GM19468 (cell line): ENCODE measurements at regions not wholly inside any gene's neighbourhood (a gene's known extent, or its start where the extent isn't known, plus 50 kb on each side); places are given as distances from the start of the nearest gene placed in this dataset.
"Not testable (repeated sequence)": the region's sequence is repeated elsewhere in the genome, so short reads cannot be mapped to it uniquely, and the experiment has no call there.

Experiments
- ATAC-seq: cut with Tn5 transposase; IDR thresholded peaks from one replicate; pipeline ENCODE4 v1.9.1; 2021; ENCODE audit warnings: mild to moderate bottlenecking, moderate library complexity, moderate number of reproducible peaks; ENCODE audit not compliant: unreplicated experiment; ENCODE audit errors: extremely low read depth

GRCh38 chr4:13761581-13761980 lies 134.1 kb upstream of the BOD1L1 start:
- not testable (repeated sequence) for ATAC-seq

DNA sequence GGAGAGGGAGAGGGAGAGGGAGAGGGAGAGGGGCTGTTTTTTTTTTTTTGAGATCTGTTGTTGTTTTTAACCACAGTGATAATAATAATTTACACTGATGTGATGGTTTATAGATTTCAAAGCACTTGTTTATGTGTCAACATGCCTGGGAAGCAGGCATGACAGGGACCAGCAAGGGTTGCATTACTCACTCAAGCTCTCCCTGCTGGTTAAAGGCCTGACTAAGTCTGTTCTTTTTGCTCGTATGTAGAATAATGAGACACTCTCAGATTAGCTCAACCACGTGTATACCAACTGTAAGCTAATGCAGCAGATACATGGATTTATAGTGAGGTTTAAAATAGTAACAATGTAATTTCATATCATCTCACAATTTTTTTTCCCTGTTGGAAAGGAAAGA lies 134.6 kb upstream of the BOD1L1 start:
- no peak for ATAC-seq

GRCh38 chr4:13763707-13764106 lies 136.2 kb upstream of the BOD1L1 start:
- ATAC-seq, result no peak

GRCh38 chr4:13765539-13765938 lies 138.0 kb upstream of the BOD1L1 start:
- no peak for ATAC-seq

- ATAC-seq, result no peak
Measured at GRCh38 chr4:13766761-13767540, 139.4 kb upstream of the BOD1L1 start.

- ATAC-seq, result no peak
Measured at GRCh38 chr4:13777341-13777740, 149.8 kb upstream of the BOD1L1 start.

- ATAC-seq, result no peak
Measured at GRCh38 chr4:13778367-13778766, 150.8 kb upstream of the BOD1L1 start.

DNA sequence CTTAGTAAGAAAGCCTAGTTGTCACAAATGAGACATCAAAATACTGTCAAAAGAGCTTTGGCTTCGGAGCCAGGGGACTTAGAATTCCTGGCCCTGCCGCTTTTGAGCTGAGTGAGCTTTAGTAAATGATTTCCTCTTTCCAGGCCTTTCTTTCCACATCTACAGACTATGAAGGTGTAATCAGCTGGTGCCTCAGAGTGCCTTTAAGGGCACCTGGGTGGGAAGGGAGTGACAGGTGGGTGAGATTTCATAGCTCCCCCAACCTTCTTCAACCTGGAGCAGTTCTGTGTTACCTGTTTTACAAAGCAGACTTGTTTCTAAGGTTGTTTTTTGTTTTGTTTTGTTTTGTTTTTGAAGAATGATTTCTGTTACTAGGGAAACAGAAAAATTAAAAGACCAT lies 154.7 kb upstream of the BOD1L1 start:
- ATAC-seq, result no peak

DNA sequence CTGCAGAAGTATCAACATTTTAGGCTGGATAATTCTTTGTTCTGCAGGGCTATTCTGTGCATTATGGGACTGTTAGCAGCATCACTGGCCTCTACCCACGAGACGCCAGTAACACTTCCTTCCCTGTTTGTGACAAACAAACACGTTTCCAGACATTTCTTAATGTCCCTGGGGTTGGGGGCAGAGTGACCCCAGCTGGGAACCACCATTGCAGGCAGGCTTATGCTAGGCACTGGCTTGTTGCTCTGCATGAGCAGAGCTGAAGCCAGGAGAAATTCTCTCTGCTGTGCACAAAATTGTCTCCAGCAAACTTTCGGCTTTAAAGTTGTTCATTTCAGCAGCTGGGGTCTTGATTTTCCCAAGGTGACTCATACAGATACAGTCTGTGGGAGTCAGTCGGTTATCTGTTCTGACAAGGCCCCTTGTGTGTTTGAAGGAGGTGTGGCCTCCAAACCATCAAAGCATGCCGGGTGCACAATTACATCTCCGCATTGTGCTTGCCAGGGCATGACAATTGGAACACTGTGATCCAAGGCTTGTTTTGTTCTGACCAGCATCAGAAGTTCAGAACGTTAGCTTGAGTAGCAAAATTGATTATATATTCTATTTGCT lies 156.4 kb upstream of the BOD1L1 start:
- no peak for ATAC-seq

GRCh38 chr4:13793020-13793710 lies 165.6 kb upstream of the BOD1L1 start:
- no peak for ATAC-seq

DNA sequence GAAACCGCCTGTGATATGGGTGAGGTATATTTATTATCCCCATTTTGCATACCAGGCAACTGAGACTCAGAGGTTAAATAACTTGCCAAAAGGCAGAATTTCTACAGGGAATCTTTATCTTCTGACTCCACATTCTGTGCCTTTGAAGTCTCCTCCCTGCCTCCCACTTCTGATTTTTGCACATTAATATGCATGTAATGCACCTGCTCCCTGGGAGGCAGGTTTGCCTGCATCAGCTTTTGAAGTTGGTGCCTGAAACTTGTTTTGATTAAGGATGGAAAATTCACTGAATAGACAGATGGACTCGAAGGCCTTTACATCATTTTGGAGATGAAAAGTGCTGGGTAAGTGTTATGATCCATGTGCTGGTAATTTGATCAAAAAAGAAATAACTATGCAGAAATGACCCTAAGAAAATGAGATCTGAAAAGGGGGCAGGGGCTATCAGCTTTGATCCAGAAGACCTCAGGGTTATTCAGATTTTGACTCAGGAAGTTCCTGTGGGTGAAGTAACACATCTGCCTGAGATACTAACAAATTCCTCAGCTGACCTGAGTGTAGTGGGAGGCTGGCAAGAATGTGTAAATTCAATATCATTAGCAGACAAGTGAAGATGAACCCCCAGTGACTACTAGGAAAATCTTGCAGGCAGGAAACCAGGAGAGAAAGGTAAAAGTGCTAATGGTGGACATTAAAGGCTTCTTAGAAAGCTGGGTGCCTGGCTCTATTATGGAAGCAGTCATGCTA lies 167.5 kb upstream of the BOD1L1 start:
- ATAC-seq, result no peak

DNA sequence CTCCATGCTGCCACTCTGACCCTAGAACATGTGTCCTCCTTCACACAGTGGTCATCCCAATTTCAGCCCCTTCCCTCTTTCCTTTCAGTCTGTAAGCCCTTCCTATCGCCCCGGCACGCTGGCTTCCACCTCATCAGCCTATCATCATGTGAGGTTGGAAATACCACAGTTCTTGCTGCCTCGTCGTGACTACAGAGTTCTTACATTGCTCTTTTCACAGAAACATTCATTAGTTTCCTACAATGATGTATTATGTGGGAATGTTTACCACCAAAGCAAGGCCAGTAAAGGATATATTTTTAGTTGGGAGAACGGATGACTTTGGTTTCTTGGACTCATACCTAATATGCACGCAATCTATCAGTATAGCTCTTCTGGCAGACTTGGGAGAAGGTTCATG lies 169.5 kb upstream of the BOD1L1 start:
- ATAC-seq, result no peak

GRCh38 chr4:13815231-13815630 lies 187.7 kb upstream of the BOD1L1 start:
- ATAC-seq, result no peak

DNA sequence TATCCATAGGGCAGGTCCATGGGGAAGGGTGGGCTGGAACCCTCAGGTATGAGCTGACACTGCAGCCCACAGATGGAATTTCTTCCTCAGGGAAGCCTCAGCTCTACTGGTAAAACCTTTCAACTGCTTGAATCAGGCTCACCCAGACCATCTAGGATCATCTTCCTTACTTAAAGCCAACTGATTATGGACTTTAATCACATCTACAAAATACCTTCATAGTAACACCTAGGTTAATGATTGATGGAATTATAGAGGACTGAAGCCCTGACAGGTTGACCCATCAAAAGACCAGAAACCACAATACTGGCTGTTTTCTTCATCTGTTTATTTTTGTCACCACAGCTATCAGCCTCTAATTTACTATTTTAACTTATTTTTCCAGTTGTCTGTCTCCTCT lies 188.9 kb upstream of the BOD1L1 start:
- no peak for ATAC-seq

DNA sequence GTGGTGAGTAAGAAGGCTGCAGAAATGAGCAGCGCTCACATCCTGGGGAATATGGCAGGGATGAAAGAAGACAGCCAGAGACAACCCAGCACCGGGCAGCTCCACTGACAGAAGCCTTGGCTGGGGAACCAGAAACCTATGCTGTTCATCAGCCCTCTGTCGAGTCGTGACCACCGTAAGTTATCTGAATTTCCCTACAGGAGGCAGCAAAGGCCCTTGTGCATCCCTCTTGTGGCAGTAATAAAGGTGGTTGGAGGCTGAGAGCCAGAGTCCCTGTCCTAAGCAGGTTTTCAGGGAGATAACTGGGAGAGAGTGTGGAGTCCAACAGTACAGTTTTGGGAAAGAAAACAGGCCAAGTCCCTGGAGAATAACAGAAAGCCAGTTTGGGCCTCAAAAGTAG lies 194.0 kb upstream of the BOD1L1 start:
- ATAC-seq, result no peak

DNA sequence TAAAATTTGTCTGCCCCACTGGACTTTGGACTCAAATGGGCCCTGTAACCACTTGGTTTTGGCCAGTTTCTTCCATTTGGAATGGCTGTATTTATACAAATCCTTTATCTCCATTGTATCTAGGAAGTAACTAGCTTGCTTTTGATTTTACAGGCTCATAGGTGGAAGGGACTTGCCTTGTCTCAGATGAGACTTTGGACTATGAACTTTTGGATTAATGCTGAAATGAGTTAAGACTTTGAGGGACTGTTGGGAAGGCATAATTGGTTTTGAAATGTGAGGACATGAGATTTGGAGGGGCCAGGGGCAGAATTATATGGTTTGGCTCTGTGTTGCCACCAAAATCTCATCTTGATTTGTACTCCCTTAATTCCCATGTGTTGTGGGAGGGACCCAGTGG lies 198.3 kb upstream of the BOD1L1 start:
- not testable (repeated sequence) for ATAC-seq

DNA sequence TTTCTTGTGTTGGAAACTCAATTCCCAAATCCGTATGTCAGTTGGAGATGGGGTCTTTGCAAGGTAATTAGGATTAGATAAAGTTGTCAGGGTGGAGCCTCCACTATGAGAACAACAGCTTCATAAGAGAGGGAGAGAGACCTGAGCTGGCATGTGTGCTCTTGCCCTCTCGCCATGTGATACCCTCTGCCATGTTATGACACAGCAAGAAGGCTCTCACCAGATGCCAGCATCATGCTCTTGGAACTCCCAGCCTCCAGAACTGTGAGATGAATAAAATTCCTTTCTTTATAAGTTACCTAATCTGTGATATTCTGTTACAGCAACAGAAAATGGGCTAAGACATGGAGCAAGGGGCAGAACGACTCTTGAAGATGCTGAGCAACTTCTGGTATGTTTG lies 201.9 kb upstream of the BOD1L1 start:
- ATAC-seq, result no peak

- ATAC-seq, result no peak
Measured at GRCh38 chr4:13830449-13830848, 202.9 kb upstream of the BOD1L1 start.

DNA sequence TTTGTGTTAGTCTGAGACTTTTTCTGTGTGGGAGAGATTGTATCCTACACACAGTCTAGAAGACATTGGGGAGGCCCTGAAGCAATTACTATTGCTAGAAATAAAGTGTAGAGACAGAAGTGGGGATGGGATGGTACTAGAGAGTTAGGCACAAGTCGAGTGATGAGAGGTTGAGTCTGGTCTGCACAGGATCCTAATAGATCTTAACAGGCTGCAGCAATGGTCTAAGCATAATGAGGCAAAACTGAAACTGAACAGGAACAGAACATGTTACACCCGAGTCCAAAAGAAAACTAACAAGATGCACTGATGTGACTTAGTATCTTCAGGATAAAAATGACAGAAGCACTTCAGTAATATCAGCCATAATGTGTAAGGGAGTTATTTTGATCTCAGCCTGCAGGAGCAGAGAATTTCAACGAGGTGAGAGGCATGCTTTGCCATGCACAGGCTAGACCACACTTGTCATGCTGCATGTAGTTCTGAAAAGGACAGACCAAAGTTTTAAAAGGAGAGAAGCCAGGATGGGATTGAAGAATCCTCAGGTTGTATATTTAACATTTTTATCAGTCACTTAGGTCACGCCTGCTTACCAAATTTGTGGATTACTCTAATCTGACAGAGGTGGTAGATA lies 205.8 kb upstream of the BOD1L1 start:
- ATAC-seq, result no peak
